A673 (cell line): ENCODE measurements at regions not wholly inside any gene's neighbourhood (a gene's known extent, or its start where the extent isn't known, plus 50 kb on each side); places are given as distances from the start of the nearest gene placed in this dataset.

ENCODE experiments used
- BruUV-seq: library from RNA; stranded (reverse); fragments of 400-500 nt; replicated peaks from 2 replicates; lab custom pipeline; 2021; lab: Mats Ljungman, UMichigan
- CTCF ChIA-PET: fragments of 300-600 bp; sonication (Branson Sonifier 250); formaldehyde crosslinking; loops from one replicate; lab custom pipeline; 2022; ENCODE audit warnings: antibody characterized with exemption; lab: Charles Lee
- POLR2A ChIA-PET: fragments of 300-600 bp; sonication (Branson Sonifier 250); formaldehyde crosslinking; loops from one replicate; lab custom pipeline; 2022; ENCODE audit warnings: antibody characterized with exemption; ENCODE audit not compliant: low non-redundant PET; lab: Charles Lee
- DNase-seq: peaks from one replicate; pipeline ENCODE4 v3.0.0-alpha.2; 2015; ENCODE audit warnings: low spot score
- H3K27ac ChIP-seq: fragments of 200-600 bp; sonication (generic); 2 replicates; pipeline ENCODE4 v1.5.1; 2016; ENCODE audit warnings: mixed run types, low read depth, mild to moderate bottlenecking, mixed read lengths, antibody characterized with exemption, low read length; ENCODE audit not compliant: poor library complexity, severe bottlenecking
- H3K27me3 ChIP-seq: fragments of 200-600 bp; sonication (generic); replicated peaks from 2 replicates; pipeline ENCODE4 v1.6.1; 2017; ENCODE audit warnings: mixed run types, low read depth, mild to moderate bottlenecking, mixed read lengths, antibody characterized with exemption, low read length; ENCODE audit not compliant: insufficient read depth, poor library complexity
- H3K36me3 ChIP-seq: fragments of 200-600 bp; sonication (generic); 2 replicates; pipeline ENCODE4 v1.6.1; 2016; ENCODE audit warnings: mixed run types, mild to moderate bottlenecking, mixed read lengths, antibody characterized with exemption, low read length; ENCODE audit not compliant: insufficient read depth, poor library complexity, severe bottlenecking
- H3K4me1 ChIP-seq: fragments of 200-600 bp; sonication (generic); 2 replicates; pipeline ENCODE4 v1.6.1; 2017; ENCODE audit warnings: mixed run types, mild to moderate bottlenecking, mixed read lengths, antibody characterized with exemption, low read length; ENCODE audit not compliant: insufficient read depth, poor library complexity, severe bottlenecking
- H3K4me3 ChIP-seq: fragments of 200-600 bp; sonication (generic); 2 replicates; pipeline ENCODE4 v1.5.1; 2016; ENCODE audit warnings: low read depth, mixed run types, mild to moderate bottlenecking, mixed read lengths, low read length; ENCODE audit not compliant: poor library complexity, severe bottlenecking
- H3K9me3 ChIP-seq: fragments of 200-600 bp; sonication (generic); 2 replicates; pipeline ENCODE4 v1.6.1; 2016; ENCODE audit warnings: mixed run types, low read depth, mild to moderate bottlenecking, mixed read lengths, antibody characterized with exemption, low read length; ENCODE audit not compliant: poor library complexity, severe bottlenecking
- CTCF ChIP-seq: fragments of 300-800, 200-600 bp; sonication (generic); conservative IDR thresholded peaks from 2 replicates; pipeline ENCODE4 v1.5.1; 2017; ENCODE audit warnings: low read depth, mild to moderate bottlenecking, antibody characterized with exemption, low read length, moderate library complexity, mixed read lengths
- EZH2 ChIP-seq: fragments of 200-600 bp; sonication (generic); IDR thresholded peaks from 2 replicates; pipeline ENCODE4 v1.6.1; 2017; ENCODE audit warnings: borderline replicate concordance, low read depth, mild to moderate bottlenecking, mixed read lengths, antibody characterized with exemption, low read length; ENCODE audit not compliant: poor library complexity, severe bottlenecking
- intact Hi-C: fragments of 100-400 bp; cut with micrococcal nuclease; formaldehyde crosslinking; loops from one replicate; pipeline ENCODE4 v1.10.0; 2022; ENCODE audit not compliant: unreplicated experiment

DNA sequence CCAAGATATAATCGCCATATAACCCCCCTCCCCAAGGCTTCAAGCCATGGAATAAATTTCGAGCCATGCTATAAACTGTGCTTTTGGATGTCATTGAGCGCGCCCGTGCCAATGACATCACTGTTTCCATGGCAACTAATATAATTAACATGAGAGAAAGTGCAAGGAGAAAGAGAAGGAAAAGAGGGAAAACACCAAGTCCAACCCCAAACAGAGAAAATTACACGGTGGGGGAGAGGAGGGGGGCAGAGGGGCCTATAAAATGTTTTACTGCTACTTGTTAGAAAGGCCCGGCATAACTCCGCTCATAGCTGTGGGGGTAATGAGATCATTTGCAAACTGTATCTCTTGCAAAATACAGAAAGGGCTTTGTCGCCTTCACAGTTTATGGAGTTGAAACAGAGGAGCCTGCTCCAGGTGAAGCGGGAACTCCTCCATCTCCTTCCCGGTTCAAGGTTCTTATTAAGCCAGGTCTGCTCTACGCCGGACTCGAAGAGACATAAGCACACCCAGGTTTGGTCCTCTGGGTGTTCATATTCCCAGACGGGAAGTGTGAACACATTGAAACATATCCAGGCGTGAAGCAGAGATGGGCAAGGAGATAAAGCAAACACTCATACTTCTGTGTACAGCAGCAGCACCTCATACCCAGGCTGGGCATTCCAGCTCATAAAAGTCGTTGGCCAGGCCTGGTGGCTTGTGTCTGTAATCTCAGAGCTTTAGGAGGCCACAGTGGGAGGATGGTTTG, 99.1 kb upstream of the MAP1LC3B2 start:
- Histone ChIP-seq H3K4me1 (peaks cover 16% of the 10 kb centered on the region), H3K27me3 (no peaks in the 10 kb centered on the region), H3K27ac (no peak overlapping the region), H3K36me3 (no peaks in the 10 kb centered on the region), H3K4me3 (no peak overlapping the region), H3K9me3 (no peaks in the 10 kb centered on the region)
- POLR2A ChIA-PET = no interaction called here
- TF ChIP-seq EZH2 (no peak), CTCF (no peak)
- intact Hi-C loops = no loop called here
- peak; percentile 51 for DNase-seq
- CTCF ChIA-PET = no interaction called here
- BruUV-seq = no TSS peak

DNA sequence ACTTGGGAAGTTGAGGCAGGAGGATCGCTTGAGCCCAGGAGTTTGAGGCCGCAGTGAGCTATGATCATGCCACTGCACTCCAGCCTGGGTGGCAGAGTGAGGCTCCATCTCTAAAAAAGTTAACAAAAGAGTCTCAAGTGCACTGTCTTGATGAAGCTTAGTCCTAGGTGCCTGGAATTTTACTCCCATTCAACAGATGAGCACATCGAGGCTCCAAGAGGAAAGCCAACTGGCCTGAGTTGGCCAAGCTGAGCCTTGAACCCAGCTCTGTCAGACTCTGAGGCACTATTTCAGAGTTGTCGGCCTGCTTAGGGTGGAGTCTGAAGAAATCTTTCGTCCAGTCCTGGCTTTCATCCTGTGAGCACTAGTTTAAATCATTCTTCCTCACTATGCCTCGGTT, 98.1 kb upstream of the MAP1LC3B2 start:
- Histone ChIP-seq H3K27me3 (no peaks in the 10 kb centered on the region), H3K4me1 (peaks cover 9% of the 10 kb centered on the region), H3K4me3 (no peak overlapping the region), H3K27ac (no peak overlapping the region), H3K9me3 (no peaks in the 10 kb centered on the region), H3K36me3 (no peaks in the 10 kb centered on the region)
- TF ChIP-seq EZH2 = no peak
- no peak for TF ChIP-seq CTCF
- no peak for DNase-seq
- no TSS peak for BruUV-seq
- ChIA-PET CTCF (no interaction called here), POLR2A (no interaction called here)
- intact Hi-C loops = no loop called here

- Histone ChIP-seq H3K4me1 (peaks cover 9% of the 10 kb centered on the region), H3K27ac (no peak overlapping the region), H3K27me3 (no peaks in the 10 kb centered on the region), H3K36me3 (no peaks in the 10 kb centered on the region), H3K4me3 (no peak overlapping the region), H3K9me3 (no peaks in the 10 kb centered on the region)
- BruUV-seq = no TSS peak
- CTCF ChIA-PET = no interaction called here
- intact Hi-C loops = no loop called here
- DNase-seq = no peak
- no peak for TF ChIP-seq CTCF
- TF ChIP-seq EZH2 = no peak
- POLR2A ChIA-PET = no interaction called here
Measured at GRCh38 chr12:116463366-116463765, 95.8 kb upstream of the MAP1LC3B2 start.
